A549 (cell line): ENCODE measurements at regions not wholly inside any gene's neighbourhood (a gene's known extent, or its start where the extent isn't known, plus 50 kb on each side); places are given as distances from the start of the nearest gene placed in this dataset.

Source experiments
- ATOH8 ChIP-seq: fragments of 250-450 bp; sonication (Bioruptor Pico); IDR thresholded peaks from 2 replicates; pipeline ENCODE4 v1.5.0; 2020; ENCODE audit warnings: low read depth, mild to moderate bottlenecking, moderate library complexity
- CEBPB ChIP-seq, 2 experiments: fragments of >200 bp in 1 of 2; sonication (Bioruptor Twin) in 1 of 2; formaldehyde crosslinking in 1 of 2; IDR thresholded peaks; 2 replicates each; pipeline ENCODE4 v1.6.1; 2012 to 2016
- CTCF ChIP-seq: fragments of >200 bp; sonication (Bioruptor Twin); formaldehyde crosslinking; IDR thresholded peaks from 3 replicates; pipeline ENCODE4 v1.5.1; 2016
- JUNB ChIP-seq: fragments of >200 bp; sonication (Bioruptor Twin); formaldehyde crosslinking; IDR thresholded peaks from 2 replicates; pipeline ENCODE4 v1.6.1; 2016
- PBX3 ChIP-seq: IDR thresholded peaks from 2 replicates; pipeline ENCODE4 v1.6.1; 2012
- POLR2A ChIP-seq: IDR thresholded peaks from 2 replicates; pipeline ENCODE4 v1.6.1; 2012; ENCODE audit warnings: mild to moderate bottlenecking, low read length
- ZC3H11A ChIP-seq: fragments of 450-650 bp; IDR thresholded peaks from 2 replicates; pipeline ENCODE4 v1.6.1; 2014; ENCODE audit warnings: antibody characterized with exemption, mild to moderate bottlenecking

- TF ChIP-seq JUNB (no peak), ATOH8 (CRISPR knock-in tag) (no peak), CEBPB (IDR thresholded peaks at IDR 0.05) (no peak), PBX3 (no peak), POLR2A (no peak), CTCF (peak; percentile 24; the same call in 1 of the 3 replicates), ZC3H11A (no peak)
Observed at GRCh38 chr1:191993549-191993948, 164.7 kb upstream of the RGS18 start.
